Embryonic facial prominence (tissue), 1 donor: ENCODE measurements at regions not wholly inside any gene's neighbourhood (a gene's known extent, or its start where the extent isn't known, plus 50 kb on each side); places are given as distances from the start of the nearest gene placed in this dataset.

Experiments used
- DNase-seq: peaks from one replicate; pipeline ENCODE4 v3.0.0-alpha.2; 2016; ENCODE audit errors: extremely low spot score

DNA sequence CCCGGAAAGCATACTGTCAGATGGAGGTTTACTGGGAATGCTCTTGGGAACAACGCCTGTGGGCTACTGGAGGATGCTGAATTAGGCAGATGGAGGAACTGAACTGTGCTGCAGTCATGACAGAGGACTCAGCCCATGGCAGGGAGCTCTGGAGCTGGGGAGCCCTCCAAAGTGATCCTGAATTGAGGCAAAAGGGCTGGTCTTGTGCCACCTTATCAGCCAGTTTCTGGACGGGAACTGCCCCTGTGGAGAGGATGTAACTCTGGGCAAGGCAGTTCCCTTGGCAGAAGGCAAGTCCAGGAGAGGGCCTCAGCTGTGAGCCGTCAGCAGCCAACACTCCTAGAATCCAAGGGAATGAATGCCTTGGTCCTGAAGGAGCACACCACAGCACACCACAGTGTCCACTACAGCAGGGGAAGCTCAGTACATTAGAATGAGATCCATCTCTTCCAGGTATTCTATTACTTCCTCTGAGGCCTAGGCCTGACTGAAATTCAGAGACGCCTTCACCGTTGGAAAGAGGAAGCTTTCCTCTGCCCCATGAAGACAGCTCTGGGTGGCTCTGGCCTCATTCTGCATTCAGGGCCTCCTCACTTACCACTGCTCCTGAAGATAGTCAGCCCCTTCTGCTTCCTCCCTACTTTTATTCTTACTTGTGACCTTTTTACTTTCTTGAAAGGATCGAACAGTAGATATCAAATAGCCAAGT, 139.6 kb upstream of the GPR26 start:
- no peak for DNase-seq

GRCh38 chr10:123527151-123527550, 139.0 kb upstream of the GPR26 start:
- no peak for DNase-seq

GRCh38 chr10:123529146-123529760, 136.9 kb upstream of the GPR26 start:
- no peak for DNase-seq

DNA sequence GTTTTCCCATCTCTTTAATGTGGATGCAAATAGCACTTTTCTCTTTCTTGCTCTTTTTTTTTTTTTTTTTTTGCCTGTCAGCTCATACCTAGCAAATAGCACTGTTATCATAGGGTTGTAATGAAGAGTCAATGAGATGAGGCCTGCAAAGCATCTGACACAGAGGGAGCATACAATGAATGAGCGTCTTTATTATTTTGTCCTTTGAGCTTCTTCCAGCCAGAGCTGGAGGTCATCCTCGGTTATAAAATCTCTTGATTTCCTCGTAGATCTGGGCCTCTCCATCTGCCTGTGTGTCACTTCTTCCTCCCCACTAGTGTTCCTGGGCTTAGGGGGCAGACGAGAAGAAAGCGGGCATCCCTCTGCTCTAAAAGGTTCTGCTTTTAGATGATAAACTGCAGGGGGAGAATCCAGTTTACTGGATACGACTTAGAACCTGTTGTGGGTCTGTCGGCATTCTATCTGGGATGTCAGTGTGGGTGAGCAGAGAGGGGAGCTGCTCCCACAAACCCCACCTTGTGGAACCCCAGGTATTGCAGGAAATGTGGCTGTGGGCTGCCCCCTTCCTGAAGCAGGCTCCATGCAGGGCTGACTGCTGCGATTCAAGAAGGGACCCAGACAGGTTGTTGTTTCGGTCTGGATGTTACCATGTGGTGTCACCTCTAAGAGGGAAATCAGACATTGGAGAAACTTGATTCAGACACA, 135.8 kb upstream of the GPR26 start:
- DNase-seq = no peak

DNA sequence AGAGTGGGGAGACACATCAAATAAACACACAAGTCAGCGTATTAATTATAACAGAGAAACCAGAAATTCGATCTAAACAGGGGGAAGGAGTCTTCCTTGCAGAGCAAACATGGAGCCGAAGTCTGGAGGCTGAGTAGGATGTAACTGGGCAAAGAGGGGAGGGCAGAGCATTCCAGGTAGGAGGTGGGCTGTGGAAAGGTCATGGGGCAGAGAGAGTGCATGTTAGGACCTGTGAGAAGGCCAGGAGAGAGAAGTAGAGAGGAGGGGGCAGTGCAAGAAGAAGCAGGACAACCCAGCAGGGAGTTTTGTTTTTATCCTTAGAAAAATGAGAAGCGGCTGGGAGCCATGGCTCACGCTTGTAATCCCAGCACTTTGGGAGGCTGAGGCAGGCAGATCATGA, 130.8 kb upstream of the GPR26 start:
- DNase-seq = no peak

DNA sequence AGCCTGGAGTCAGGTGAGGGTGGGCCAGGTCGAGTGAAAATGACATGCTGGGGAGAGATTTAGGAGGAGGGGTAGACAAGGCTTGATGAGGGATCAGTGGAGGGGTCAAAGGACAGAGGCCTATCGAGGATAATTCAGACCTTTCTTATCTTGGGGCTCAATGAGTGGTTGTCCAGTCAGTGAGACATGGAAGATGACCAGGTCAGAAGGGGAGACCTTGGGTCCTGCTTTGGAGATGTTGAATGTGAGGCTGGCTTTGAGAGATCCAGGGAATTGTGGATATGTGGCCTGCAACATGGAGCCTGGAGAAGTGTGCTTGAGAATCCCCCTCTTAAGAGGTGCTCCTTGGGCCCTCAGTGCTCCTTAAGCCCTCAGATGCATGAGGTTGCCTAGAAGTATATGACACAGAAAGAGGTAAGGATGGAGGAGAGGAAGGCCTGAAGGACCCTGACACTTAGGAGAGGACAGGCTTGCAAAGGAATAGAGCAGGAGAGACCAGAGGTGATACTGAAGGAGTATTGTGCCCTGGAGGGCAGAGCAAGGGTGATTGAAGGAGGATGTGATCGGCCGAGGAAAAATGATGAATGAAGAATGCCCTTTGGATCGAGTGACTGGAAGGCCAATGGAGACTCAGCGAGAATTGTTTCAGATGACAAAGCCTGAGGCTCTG, 129.8 kb upstream of the GPR26 start:
- DNase-seq = no peak

- no peak for DNase-seq
These were observed 128.8 kb upstream of the GPR26 start for GRCh38 chr10:123537188-123537961.

DNA sequence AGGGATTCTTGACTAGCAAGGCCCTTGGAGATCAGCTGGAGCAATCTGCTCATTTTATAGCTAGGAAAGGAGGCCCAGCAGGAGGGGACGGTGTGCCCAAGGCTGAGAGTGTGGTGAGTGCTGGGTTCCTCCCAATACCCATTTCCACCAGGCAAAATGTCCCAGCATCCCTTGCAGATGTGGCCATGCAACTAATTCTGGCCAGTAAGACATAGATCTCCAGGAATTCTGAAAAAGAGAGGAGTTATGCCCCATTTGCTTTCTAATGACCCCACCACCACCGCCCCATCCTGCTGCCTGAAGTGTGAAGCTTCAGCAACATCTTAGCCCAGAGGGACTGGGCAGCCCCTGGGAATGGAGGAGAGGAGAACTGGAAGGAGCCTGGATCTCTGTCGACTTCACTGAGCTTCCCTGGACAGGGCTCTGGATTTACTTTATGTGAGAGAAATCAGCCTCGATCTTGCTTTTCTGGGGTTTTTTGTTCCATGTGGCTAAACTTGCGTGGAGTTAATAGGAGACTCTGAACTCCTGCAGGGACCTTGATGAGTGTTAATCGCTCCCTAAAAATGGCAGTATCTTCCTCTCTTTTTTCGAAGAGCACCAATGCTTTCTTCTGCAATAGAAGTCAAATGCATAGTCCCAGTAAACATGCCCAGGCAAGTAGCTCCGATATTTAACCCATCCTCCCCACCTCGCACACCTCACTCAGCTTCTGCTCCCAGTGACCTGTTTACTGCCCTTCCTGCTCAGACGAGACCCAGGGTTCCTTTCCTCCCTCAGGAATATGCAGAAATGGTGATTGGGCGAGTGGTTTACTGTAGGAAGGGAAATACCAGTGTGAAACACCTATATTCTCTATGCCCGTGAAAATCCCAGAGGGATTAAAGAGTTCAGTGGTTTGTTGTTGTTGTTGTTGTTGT, 127.5 kb upstream of the GPR26 start:
- no peak for DNase-seq

- DNase-seq = no peak
These were observed 121.2 kb upstream of the GPR26 start for GRCh38 chr10:123544986-123545385.

GRCh38 chr10:123548770-123549169, 117.4 kb upstream of the GPR26 start:
- DNase-seq = no peak

DNA sequence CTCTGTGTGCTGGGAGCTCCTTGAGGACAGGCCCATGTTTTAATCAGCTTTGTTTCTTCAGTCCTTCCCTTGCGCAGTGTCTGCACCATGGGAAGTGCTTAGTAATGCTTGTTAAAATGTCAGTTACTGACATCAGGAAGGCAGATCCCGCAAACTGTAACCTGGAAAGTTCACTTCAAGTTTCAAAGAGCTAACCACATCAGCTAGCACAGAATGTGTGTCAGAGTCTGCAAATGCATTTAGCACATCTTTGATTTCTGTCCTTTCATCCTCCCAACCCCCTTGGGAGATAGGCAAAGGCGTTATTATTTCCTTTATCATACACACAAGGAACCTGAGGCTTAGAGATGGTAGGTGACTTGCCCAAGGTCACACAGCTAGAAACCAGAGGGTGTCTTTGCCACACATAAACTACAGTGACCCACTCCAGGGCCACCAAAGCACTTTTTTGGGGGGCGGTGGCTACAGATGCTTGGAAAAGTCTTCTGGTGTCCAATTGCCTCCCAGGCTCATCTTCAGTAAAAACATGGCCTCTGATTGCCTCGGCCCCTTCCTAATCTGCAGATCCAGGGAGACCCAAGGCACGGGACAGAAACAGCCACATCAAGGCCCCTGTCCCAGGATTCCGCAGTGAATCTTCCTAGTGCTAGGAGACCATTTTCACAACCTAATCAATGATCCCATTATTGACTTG, 116.2 kb upstream of the GPR26 start:
- DNase-seq = no peak

- DNase-seq = no peak
These were observed 115.5 kb upstream of the GPR26 start for GRCh38 chr10:123550675-123551096.

DNA sequence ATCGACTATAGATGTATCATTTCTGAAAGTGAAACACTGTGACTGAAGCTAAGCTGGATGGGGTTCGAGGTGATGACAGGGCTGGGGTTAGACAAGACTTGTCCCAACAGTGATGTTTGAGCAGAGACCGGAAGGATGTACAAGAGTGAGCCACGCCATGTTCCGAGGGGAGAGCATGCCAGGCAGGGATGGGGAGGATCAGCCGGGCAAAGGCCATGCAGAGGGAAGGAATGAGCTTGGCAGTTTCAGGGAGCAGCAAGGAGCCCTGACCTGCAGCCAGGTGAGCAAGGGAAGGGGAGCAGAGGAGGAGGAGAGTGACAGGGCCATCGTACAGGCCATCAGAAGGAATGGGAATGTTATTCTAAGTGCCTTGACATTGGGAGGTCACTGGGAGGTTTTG, 114.9 kb upstream of the GPR26 start:
- no peak for DNase-seq

DNA sequence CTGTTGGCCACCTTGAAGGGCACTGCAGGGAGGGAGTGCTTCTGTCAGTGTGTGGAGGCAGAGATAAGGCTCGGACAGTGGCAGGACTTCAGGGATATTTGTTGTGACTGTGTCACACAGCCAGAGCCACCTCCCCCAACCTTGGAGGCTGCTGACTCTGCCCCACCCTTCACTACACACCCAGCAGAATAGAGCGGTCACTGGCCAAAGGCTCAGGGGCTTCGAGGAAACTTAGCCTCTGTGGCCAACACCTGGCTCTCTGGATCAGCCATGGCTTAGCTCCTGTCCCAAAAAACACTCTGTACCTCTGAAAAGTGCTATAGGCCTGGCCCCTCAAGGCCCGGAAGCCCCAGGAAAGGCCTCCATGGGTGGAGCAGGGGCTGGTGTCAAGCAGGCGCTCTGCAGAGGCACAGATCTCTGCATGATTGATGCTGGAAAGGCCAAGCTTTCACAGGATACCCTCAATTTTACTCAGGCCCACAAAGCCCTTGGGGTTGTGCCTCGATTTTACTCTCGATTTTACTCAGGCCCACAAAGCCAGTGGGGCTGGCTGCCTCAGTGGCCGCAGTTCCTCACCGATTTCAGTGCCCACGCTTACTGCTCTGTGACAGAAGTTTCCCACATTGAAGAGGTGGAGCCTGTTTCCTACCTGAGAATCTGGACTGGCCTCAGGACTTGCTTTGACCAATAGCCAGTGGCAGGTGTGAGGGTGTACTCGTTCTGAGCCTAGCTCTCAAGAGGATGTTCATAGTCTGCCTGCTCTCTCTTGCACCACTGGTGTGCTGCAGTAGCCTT, 113.2 kb upstream of the GPR26 start:
- DNase-seq = no peak

GRCh38 chr10:123553810-123554430, 112.2 kb upstream of the GPR26 start:
- no peak for DNase-seq

DNA sequence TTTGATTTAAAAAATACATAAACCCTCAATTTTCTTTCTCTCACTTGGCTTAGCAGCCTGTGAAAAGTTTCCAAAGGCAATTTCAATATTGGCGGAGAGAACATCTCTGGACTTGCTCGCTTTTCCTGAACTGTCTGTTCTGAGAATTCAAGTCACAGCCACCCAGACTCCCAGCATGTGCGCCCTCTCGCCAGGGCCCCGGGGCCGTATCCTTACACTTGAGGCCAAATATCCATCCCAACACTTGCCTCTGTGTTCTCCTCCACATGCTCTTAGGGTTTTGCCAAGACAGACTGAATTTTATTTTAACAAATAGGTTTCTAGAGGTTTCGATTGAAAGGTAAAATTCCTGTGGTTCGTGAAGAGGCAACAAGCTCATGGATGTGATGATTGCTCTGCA, 111.5 kb upstream of the GPR26 start:
- DNase-seq = no peak

DNA sequence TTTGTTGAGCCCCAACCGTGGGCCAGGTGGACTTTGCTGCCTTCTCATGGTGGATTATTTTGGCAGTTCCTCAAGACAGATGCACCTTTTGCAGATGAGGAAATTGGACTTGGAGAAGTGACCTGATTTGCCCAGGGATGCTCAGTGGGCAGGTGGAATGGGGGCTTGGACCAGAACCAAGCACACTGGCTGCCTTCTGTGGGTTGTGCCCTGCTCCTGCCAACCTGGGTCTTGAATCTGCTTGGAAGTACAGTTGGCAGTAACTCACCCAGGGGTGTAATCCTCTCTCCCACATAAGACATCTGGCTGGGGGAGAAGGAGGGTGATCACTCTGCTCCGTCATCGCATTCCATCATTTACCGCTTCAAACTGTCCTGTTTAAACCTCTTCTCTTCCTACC, 110.5 kb upstream of the GPR26 start:
- no peak for DNase-seq

- no peak for DNase-seq
These were observed 110.1 kb upstream of the GPR26 start for GRCh38 chr10:123556049-123556448.

GRCh38 chr10:123556736-123557135, 109.4 kb upstream of the GPR26 start:
- DNase-seq = no peak
